Mammary epithelial cell (primary cell): ENCODE measurements at regions not wholly inside any gene's neighbourhood (a gene's known extent, or its start where the extent isn't known, plus 50 kb on each side); places are given as distances from the start of the nearest gene placed in this dataset.

Experiments used
- EZH2 ChIP-seq: IDR thresholded peaks from 2 replicates; pipeline ENCODE4 v1.6.1; 2012; ENCODE audit warnings: low read length, inconsistent platforms, borderline replicate concordance
- TF ChIP-seq, protein P1 (sequence below), 2 donors: IDR thresholded peaks in 1 of 2; conservative IDR thresholded peaks in 1 of 2; 2 replicates each; pipeline ENCODE4 v1.5.1; 2011 to 2012; ENCODE audit warnings: inconsistent platforms in 2 of 2, low read length in 2 of 2, mild to moderate bottlenecking in 2 of 2, control low read depth in 1 of 2, low read depth in 1 of 2; ENCODE audit not compliant: insufficient read depth in 1 of 2; ENCODE audit errors: extremely low read depth in 1 of 2

DNA sequence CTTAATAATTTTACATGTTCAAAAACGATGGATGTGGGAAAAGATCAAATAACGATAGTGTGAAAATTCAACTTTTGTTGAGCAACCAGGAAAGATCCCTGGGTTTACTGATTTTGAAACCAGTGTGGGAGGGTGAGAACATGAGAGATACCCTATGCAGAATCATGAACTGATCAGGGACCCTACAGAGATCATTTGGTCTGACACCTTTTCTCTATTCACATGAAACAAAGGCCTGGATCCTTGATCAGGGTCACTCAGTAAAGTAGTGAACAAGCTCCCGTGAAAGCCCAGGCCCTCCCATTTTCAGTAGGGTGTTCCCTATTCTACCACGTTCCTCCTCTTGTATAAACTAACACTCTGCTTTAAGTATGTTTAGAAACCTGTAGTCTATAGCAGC is 60.5 kb upstream of the DUSP22 start:
- no peak for TF ChIP-seq EZH2
- TF ChIP-seq, protein P1, sequence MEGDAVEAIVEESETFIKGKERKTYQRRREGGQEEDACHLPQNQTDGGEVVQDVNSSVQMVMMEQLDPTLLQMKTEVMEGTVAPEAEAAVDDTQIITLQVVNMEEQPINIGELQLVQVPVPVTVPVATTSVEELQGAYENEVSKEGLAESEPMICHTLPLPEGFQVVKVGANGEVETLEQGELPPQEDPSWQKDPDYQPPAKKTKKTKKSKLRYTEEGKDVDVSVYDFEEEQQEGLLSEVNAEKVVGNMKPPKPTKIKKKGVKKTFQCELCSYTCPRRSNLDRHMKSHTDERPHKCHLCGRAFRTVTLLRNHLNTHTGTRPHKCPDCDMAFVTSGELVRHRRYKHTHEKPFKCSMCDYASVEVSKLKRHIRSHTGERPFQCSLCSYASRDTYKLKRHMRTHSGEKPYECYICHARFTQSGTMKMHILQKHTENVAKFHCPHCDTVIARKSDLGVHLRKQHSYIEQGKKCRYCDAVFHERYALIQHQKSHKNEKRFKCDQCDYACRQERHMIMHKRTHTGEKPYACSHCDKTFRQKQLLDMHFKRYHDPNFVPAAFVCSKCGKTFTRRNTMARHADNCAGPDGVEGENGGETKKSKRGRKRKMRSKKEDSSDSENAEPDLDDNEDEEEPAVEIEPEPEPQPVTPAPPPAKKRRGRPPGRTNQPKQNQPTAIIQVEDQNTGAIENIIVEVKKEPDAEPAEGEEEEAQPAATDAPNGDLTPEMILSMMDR (conservative IDR thresholded peaks at IDR 0.05 in 1 of 2, IDR thresholded peaks at IDR 0.05 in 1 of 2; ENCODE audit: extremely low read depth in 1 of 2, insufficient read depth in 1 of 2, low read depth in 1 of 2, low read length in 2 of 2), result no peak
